IMR-90 (cell line): ENCODE measurements at regions not wholly inside any gene's neighbourhood (a gene's known extent, or its start where the extent isn't known, plus 50 kb on each side); places are given as distances from the start of the nearest gene placed in this dataset.

ENCODE experiments used
- ATAC-seq: fragments of 200-7000 bp; cut with Tn5 transposase; 2 replicates; pipeline ENCODE4 v1.9.1; 2020; ENCODE audit warnings: low read depth, mild to moderate bottlenecking, moderate library complexity
- BruUV-seq: library from RNA; stranded (reverse); fragments of 400-500 nt; replicated peaks from 2 replicates; lab custom pipeline; 2021; lab: Mats Ljungman, UMichigan
- CTCF ChIA-PET: fragments of 300-600 bp; formaldehyde crosslinking; extraction: SDS; loops from one replicate; lab custom pipeline; 2021; ENCODE audit warnings: antibody characterized with exemption; lab: Yijun Ruan, JAX
- POLR2A ChIA-PET: fragments of 300-600 bp; sonication (Branson Sonifier 250); formaldehyde crosslinking; loops from one replicate; lab custom pipeline; 2022; ENCODE audit warnings: antibody characterized with exemption; ENCODE audit not compliant: unreplicated experiment; lab: Charles Lee
- DNase-seq: peaks from one replicate; pipeline ENCODE4 v3.0.0; 2013
- H2AFZ ChIP-seq: replicated peaks from 2 replicates; pipeline ENCODE3; 2013; ENCODE audit warnings: low read length, mild to moderate bottlenecking; ENCODE audit not compliant: poor library complexity
- H2AK5ac ChIP-seq: 2 replicates; pipeline ENCODE4 v1.6.1; 2013; ENCODE audit warnings: low read depth, low read length, inconsistent platforms
- H2AK9ac ChIP-seq: replicated peaks from 2 replicates; pipeline ENCODE3; 2013; ENCODE audit warnings: mild to moderate bottlenecking, low read depth, low read length, moderate library complexity; ENCODE audit not compliant: poor library complexity
- H2BK120ac ChIP-seq: 2 replicates; pipeline ENCODE4 v1.6.1; 2013; ENCODE audit warnings: low read depth, low read length, inconsistent platforms
- H2BK15ac ChIP-seq: 3 replicates; pipeline ENCODE4 v1.6.1; 2013; ENCODE audit warnings: low read depth, low read length, inconsistent platforms
- H2BK20ac ChIP-seq: 2 replicates; pipeline ENCODE4 v1.6.1; 2013; ENCODE audit warnings: low read depth, mild to moderate bottlenecking, inconsistent platforms, low read length, moderate library complexity
- H2BK5ac ChIP-seq: 2 replicates; pipeline ENCODE4 v1.6.1; 2013; ENCODE audit warnings: mild to moderate bottlenecking, low read depth, low read length, inconsistent platforms; ENCODE audit not compliant: poor library complexity, severe bottlenecking
- H3K14ac ChIP-seq: replicated peaks from 2 replicates; pipeline ENCODE4 v1.6.1; 2013; ENCODE audit warnings: low read depth, low read length, inconsistent platforms
- H3K18ac ChIP-seq: 2 replicates; pipeline ENCODE4 v1.6.1; 2013; ENCODE audit warnings: low read depth, low read length, control low read depth
- H3K23ac ChIP-seq: 2 replicates; pipeline ENCODE4 v1.6.1; 2013; ENCODE audit warnings: low read depth, low read length, inconsistent platforms
- H3K27ac ChIP-seq: 2 replicates; pipeline ENCODE4 v1.5.1; 2013; ENCODE audit warnings: mild to moderate bottlenecking, control low read depth, low read length; ENCODE audit not compliant: insufficient read depth
- H3K27me3 ChIP-seq: 2 replicates; pipeline ENCODE4 v1.6.1; 2013; ENCODE audit warnings: low read length; ENCODE audit not compliant: control insufficient read depth, insufficient read depth
- H3K36me3 ChIP-seq: 2 replicates; pipeline ENCODE4 v1.6.1; 2013; ENCODE audit warnings: low read length, mixed read lengths; ENCODE audit not compliant: control insufficient read depth, insufficient read depth
- H3K4ac ChIP-seq: 2 replicates; pipeline ENCODE4 v1.6.1; 2013; ENCODE audit warnings: low read depth, low read length, inconsistent platforms
- H3K4me1 ChIP-seq: 2 replicates; pipeline ENCODE4 v1.6.1; 2013; ENCODE audit warnings: low read length, mixed read lengths; ENCODE audit not compliant: control insufficient read depth, insufficient read depth
- H3K4me2 ChIP-seq: 2 replicates; pipeline ENCODE4 v1.6.1; 2013; ENCODE audit warnings: low read depth, mild to moderate bottlenecking, control low read depth, low read length, moderate library complexity
- H3K4me3 ChIP-seq: 2 replicates; pipeline ENCODE4 v1.5.1; 2013; ENCODE audit warnings: low read depth, mild to moderate bottlenecking, control low read depth, low read length, moderate library complexity; ENCODE audit not compliant: insufficient read depth
- H3K56ac ChIP-seq: 2 replicates; pipeline ENCODE4 v1.6.1; 2013; ENCODE audit warnings: low read length, inconsistent platforms; ENCODE audit not compliant: insufficient read depth; ENCODE audit errors: extremely low read depth
- H3K79me1 ChIP-seq, 2 experiments: 2 replicates each; pipeline ENCODE4 v1.6.1; 2013; ENCODE audit warnings: low read length in 2 of 2, inconsistent platforms in 1 of 2, low read depth in 1 of 2
- H3K9ac ChIP-seq: 2 replicates; pipeline ENCODE4 v1.6.1; 2013; ENCODE audit warnings: low read depth, low read length, control low read depth
- H3K9me1 ChIP-seq: 2 replicates; pipeline ENCODE4 v1.6.1; 2013; ENCODE audit warnings: low read length, inconsistent platforms; ENCODE audit not compliant: insufficient read depth
- H3K9me3 ChIP-seq: 2 replicates; pipeline ENCODE4 v1.6.1; 2013; ENCODE audit warnings: low read length; ENCODE audit not compliant: control insufficient read depth, insufficient read depth
- H4K20me1 ChIP-seq: 2 replicates; pipeline ENCODE4 v1.6.1; 2013; ENCODE audit warnings: low read length, inconsistent platforms; ENCODE audit not compliant: insufficient read depth
- H4K5ac ChIP-seq: 2 replicates; pipeline ENCODE4 v1.6.1; 2013; ENCODE audit warnings: mild to moderate bottlenecking, low read depth, low read length, control low read depth
- H4K8ac ChIP-seq, 2 experiments: 2 replicates each; pipeline ENCODE4 v1.6.1; 2013; ENCODE audit warnings: low read depth in 2 of 2, low read length in 2 of 2, control low read depth in 1 of 2, inconsistent platforms in 1 of 2
- H4K91ac ChIP-seq: 2 replicates; pipeline ENCODE4 v1.6.1; 2013; ENCODE audit warnings: low read depth, low read length, inconsistent platforms; ENCODE audit not compliant: insufficient read depth
- BHLHE40 ChIP-seq: fragments of 150-350 bp; IDR thresholded peaks from 2 replicates; pipeline ENCODE4 v1.6.1; 2016; ENCODE audit warnings: mild to moderate bottlenecking, low read depth, low read length
- CHD1 ChIP-seq: IDR thresholded peaks from 2 replicates; pipeline ENCODE4 v1.6.1; 2012; ENCODE audit warnings: low read depth, low read length, improper control_type of control experiment
- MAFK ChIP-seq: IDR thresholded peaks from 2 replicates; pipeline ENCODE4 v1.6.1; 2012; ENCODE audit warnings: low read depth, low read length, improper control_type of control experiment
- MXI1 ChIP-seq: IDR thresholded peaks from 2 replicates; pipeline ENCODE4 v1.6.1; 2012; ENCODE audit warnings: low read depth, mild to moderate bottlenecking, low read length, moderate library complexity, borderline replicate concordance
- NFE2L2 ChIP-seq: fragments of 150-350 bp; IDR thresholded peaks from 2 replicates; pipeline ENCODE4 v1.6.1; 2016; ENCODE audit warnings: low read depth, mild to moderate bottlenecking, low read length
- POLR2A ChIP-seq: IDR thresholded peaks from 2 replicates; pipeline ENCODE4 v1.6.1; 2012; ENCODE audit warnings: mild to moderate bottlenecking, low read depth, low read length
- RAD21 ChIP-seq: IDR thresholded peaks from 2 replicates; pipeline ENCODE4 v1.6.1; 2012; ENCODE audit warnings: low read length, improper control_type of control experiment
- RCOR1 ChIP-seq: IDR thresholded peaks from 2 replicates; pipeline ENCODE4 v1.6.1; 2012; ENCODE audit warnings: mild to moderate bottlenecking, low read length, improper control_type of control experiment; ENCODE audit not compliant: insufficient replicate concordance
- USF2 ChIP-seq: fragments of 150-350 bp; IDR thresholded peaks from 2 replicates; pipeline ENCODE4 v1.6.1; 2017; ENCODE audit warnings: mild to moderate bottlenecking, antibody characterized with exemption, low read length, low read depth
- WGBS, 2 experiments: methylation state at CpG; one replicate each; pipeline versions ENCODE4 v1.1.5 to v1.1.7; 2013; ENCODE audit warnings: missing lambda C conversion rate in 2 of 2; ENCODE audit not compliant: insufficient read length in 1 of 2; ENCODE audit errors: extremely low coverage in 2 of 2; 5-methylcytosine and 5-hydroxymethylcytosine counted together
- dilution Hi-C: fragments of 300-500 bp; cut with HindIII; formaldehyde crosslinking; loops from one replicate; pipeline ENCODE4 v1.14.3; 2018; ENCODE audit warnings: low sequenced_read_pairs; ENCODE audit not compliant: unreplicated experiment
- in situ Hi-C: fragments of 300-500 bp; cut with MboI; formaldehyde crosslinking; loops from 3 replicates; pipeline ENCODE4 v1.14.3; 2019; ENCODE audit warnings: low sequenced_read_pairs, inconsistent platforms, mixed read lengths
- intact Hi-C: fragments of 100-400 bp; cut with micrococcal nuclease; formaldehyde crosslinking; loops from 2 replicates; pipeline ENCODE4 v1.10.0; 2022

- Histone ChIP-seq H2BK5ac (no peak overlapping the region), H3K79me1 (no peaks in the 10 kb centered on the region), H4K8ac (no peak overlapping the region), H4K91ac (no peak overlapping the region), H3K9ac (no peak overlapping the region), H4K5ac (no peak overlapping the region), H3K56ac (no peak overlapping the region), H3K36me3 (no peaks in the 10 kb centered on the region), H3K14ac (no peak overlapping the region), H2BK15ac (no peak overlapping the region), H2AFZ (no peak overlapping the region), H2BK120ac (no peak overlapping the region), H2AK5ac (no peak overlapping the region), H3K4ac (no peak overlapping the region), H4K20me1 (no peaks in the 10 kb centered on the region), H3K9me3 (no peaks in the 10 kb centered on the region), H3K4me2 (no peak overlapping the region), H3K18ac (no peak overlapping the region), H3K27ac (no peak overlapping the region), H3K4me3 (no peak overlapping the region), H3K23ac (no peak overlapping the region), H3K27me3 (peaks cover 22% of the 10 kb centered on the region), H3K4me1 (no peaks in the 10 kb centered on the region), H2BK20ac (no peak overlapping the region), H3K9me1 (no peaks in the 10 kb centered on the region), H2AK9ac (no peak overlapping the region)
- CTCF ChIA-PET: no interaction called here
- intact Hi-C loops (no loop called here), dilution Hi-C loops (no loop called here), in situ Hi-C loops (no loop called here)
- POLR2A ChIA-PET: no interaction called here
- WGBS, 2 experiments: 17% methylated on average over 1 of the region's 4 CpGs; no CpG with 5 or more reads in 1 of the 2 experiments
- no peak for DNase-seq
- no TSS peak for BruUV-seq
- TF ChIP-seq USF2 (no peak), BHLHE40 (no peak), NFE2L2 (no peak), POLR2A (no peak), RAD21 (no peak), CHD1 (no peak), MXI1 (no peak), RCOR1 (no peak), MAFK (no peak)
- ATAC-seq: no peak
Observed at GRCh38 chr1:116462722-116463121, 89.7 kb downstream of the ATP1A1 start.
